ENCODE measurements at regions not wholly inside any gene's neighbourhood (a gene's known extent, or its start where the extent isn't known, plus 50 kb on each side); places are given as distances from the start of the nearest gene placed in this dataset.

- TF ChIP-seq TAF1 (IDR thresholded peaks at IDR 0.05; ENCODE audit: low read depth) = no peak
- no peak for TF ChIP-seq CREB1 (IDR thresholded peaks at IDR 0.05; ENCODE audit: low read depth)
- TF ChIP-seq REST (IDR thresholded peaks at IDR 0.05; ENCODE audit: low read depth) = no peak
- TF ChIP-seq NFIC (IDR thresholded peaks at IDR 0.05) = no peak
- TF ChIP-seq RAD21 (IDR thresholded peaks at IDR 0.05; ENCODE audit: low read depth) = no peak
- TF ChIP-seq EP300 (IDR thresholded peaks at IDR 0.05; ENCODE audit: borderline replicate concordance) = no peak
- TF ChIP-seq MAX (IDR thresholded peaks at IDR 0.05) = no peak
Measured at GRCh38 chr12:41724216-41724615, 420.5 kb downstream of the GXYLT1 start.

Measured in Ishikawa (cell line).